Effector CD4-positive, alpha-beta T cell (primary cell): ENCODE measurements at regions not wholly inside any gene's neighbourhood (a gene's known extent, or its start where the extent isn't known, plus 50 kb on each side); places are given as distances from the start of the nearest gene placed in this dataset.
"Not testable (repeated sequence)": the region's sequence is repeated elsewhere in the genome, so short reads cannot be mapped to it uniquely, and the experiment has no call there.

ENCODE experiments used
- DNase-seq: peaks from one replicate; pipeline ENCODE4 v3.0.0-alpha.2; 2020

DNA sequence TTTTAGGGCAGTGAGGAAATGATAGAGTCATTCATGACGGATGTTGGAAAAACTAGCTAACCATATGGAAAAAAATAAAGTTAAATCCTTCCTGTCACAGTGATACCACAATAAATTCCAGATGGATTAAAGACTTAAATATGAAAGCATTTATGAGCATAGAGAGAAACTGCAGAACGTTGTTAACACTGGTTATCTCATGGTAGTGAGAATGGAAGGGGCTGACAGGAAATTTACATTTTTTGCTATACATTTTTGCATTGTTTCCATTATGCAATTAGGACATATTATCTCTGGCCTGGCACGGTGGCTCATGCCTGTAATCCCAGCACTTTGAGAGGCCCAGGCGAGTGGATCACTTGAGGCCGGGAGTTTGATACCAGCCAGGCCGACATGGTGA lies 130.5 kb upstream of the VOPP1 start:
- not testable (repeated sequence) for DNase-seq

DNA sequence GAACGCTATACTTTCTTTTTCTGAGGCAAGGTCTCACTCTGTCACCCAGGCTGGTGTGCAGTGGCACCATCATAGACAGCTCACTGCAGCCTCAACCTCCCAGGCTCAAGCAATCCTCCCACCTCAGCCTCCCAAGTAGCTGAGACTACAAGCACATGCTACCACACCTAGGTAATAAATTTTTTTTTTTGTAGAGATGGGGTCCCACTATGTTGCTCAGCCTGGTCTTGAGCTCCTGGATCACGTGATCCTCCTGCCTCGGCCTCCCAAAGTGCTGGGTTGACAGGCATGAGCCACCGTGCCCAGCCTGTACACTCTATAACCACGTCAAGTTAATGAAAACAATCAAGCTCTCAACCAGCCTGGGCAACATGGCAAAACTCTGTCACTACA lies 127.1 kb upstream of the VOPP1 start:
- not testable (repeated sequence) for DNase-seq

DNA sequence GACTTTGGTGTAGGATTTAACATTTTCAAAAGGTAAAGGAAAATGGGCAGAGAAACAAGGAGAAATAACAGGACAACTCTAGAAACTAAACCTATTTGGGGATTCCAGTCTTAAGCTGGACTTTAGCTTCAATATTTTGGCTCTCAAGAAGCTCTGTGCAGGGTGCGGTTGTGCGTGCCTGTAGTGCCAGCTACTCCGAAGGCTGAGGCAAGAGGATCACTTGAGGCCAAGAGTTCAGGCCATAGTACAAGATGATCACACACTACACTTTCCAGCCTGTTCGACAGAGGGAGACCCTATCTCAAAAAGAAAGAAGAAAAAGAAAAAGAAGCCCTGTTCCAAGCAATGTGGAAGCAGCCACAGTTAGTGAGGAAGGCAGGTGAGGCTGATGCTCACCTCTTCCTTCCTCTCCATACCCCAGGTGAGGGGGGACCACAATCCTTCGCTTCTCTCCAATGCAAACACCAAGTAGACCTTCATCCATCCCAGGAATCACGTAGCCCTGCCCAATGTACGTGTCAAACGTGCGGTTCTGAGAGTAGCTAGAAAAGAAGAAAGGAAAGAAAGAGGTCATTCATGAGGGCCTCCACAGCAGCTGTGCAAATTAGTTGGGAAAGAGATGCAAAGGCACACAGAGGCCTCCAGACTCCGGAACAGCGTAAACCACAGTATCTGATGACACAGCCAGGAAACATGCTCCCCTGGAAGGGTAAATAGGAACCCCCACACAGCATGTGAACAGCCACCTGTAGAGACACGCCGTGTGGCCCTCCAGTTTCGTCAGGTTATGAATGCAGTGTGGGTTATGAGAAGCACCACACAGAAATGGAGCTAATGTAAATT lies 126.5 kb upstream of the VOPP1 start:
- DNase-seq = not testable (repeated sequence)

DNA sequence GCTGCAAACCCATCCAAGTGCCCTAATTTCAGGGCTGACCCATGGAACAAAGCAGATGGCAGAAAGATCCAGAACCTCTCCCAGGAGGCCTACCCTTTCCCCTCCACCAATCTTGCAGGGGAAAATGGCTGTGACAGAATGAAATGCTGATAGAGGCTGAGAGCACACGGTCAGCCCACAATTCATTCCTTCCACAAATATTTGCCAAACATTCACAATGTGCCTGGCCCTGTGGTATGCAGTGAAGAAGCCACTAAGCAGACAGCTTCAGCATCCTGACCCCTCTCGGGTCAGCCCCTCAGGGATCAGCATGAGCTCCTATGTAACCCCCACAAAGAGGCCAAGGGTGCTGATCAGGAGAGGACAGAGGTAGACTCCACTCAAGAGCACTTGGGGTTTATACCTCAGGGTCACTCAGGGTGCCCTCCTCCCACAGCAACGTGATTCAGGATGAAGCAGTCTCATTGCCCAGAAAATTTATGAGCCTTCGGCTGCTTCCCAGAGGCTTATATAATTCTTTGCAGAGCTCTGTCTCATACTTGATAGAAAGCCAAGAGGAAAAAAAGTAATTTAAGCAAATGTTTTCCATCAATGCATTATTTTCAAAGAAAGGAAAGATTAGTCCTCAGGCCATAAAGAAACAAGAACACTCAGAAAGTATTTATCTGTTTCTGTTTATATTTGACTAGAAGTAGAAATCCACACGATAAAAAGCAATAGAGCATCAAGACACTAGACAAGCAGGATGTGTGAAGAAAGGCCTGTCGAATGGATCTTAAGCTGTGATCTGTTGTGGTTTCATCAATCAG lies 123.8 kb upstream of the VOPP1 start:
- DNase-seq = not testable (repeated sequence)

DNA sequence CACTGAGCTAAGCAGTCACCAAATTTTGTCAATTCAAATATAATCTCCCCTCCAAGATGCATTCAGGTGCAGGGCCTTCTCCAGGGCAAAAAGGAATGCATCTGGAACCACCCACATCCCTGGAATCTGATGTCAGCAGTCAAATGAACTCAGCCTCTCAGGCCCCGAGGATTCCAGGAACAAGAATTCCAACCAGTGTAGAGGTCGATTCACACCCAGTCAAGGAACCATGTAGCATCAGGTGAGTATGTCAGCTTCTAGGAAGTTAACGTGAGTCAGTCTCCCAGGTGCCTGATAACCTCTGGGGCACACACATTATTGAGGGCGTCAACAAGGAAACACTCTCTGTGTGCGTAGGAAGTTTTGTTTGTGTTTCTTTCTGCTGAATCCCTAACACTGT lies 122.2 kb upstream of the VOPP1 start:
- DNase-seq = not testable (repeated sequence)

DNA sequence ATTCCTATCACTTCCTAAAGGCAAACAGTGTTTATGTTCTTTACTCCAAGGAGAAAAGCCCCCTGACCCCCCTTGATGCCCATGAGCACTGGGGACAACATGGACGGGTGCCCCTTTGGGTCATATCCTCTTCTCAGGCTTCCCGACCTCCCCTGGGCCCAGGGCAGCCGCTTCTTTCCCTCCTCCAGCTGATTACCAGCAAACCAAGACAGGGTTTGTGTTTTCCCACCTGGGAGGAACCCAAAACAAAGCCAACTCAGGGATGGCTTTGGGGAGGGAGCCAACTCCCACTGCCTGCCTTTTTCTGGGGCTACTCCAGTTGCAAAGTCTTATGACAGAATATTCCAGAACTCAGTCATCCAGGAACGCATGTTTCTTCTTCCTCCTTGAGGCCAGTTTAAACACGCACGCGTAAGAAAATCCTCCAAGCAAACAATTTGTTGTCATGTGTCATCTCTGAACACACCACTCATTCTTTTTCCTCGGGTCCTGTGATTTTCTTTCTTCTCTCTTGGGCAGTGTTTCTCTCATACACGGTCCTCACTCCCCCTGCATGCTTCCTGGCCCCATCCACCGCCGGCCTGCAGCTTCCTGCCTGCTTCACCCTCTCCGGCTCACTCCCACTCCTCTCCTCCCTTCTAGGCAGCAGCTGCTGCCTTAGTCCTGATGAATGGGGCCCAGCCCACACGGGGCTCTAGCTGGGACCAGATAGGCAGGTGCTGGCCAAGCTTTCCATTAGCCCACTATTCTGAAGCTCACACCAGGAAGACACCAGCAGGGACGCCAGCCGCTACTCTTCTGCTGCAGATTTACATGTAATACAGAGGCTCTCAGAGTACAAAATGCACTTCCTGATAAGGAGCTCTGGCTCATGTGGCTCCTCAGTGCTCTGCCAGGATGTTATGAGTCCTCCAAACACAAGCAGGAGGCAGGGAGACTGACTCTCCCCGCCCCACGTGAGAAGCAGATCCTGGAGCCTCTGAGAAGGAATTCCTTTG lies 116.7 kb upstream of the VOPP1 start:
- not testable (repeated sequence) for DNase-seq

DNA sequence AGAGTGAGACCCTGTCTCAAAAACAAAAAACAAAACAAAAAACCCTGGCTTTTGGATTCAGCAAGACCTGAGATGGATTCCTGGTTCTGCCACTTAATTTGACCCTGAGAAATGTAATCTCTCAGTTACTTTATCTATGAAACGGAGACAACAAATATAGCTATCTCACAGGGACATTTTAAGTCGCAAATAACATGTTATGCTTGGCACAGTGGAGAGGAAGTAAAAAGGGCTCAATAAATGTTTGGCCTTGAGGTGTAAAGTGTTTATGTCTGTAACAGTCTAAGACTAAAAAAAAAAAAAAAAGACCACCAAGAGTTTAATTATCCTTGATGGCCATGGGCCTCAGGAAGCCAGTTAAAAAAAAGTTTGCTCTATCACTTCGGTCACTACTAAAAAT lies 116.0 kb upstream of the VOPP1 start:
- not testable (repeated sequence) for DNase-seq

DNA sequence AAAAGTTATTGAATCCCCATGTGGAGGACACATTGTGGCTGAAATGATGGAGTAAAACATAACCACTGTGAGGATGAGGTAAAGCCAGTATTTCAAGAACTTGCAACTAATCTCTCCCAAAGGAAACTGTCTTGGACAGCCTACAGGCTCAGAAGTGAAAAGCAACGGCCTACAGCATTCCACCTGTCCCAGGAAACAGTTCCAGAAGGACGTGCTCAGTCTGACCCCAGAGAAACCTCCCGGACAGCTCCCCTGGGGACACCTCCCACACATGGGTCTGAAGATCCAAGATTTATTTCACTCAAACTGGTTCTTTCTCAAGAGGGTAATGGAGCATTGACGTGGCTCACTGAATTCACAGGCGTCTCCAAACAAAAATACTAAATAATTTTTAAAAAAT lies 115.0 kb upstream of the VOPP1 start:
- DNase-seq = not testable (repeated sequence)

DNA sequence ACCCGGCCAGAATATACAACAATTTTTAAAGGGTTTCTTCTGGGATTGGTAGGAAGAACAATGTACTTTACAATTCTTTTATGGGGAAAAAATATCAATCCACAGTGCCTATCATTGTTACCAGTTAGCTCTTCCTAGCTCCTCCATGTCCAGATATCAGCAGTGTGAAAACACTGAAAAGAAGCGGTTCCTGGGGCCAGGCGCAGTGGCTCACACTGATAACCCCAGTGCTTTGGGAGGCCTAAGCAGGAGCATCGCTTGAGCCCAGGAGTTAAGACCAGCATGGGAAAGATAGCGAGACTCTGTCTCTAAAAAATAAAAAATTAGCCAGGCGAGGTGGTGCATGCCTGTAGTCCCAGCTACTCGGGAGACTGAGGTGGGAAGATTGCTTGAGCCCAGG lies 114.5 kb upstream of the VOPP1 start:
- DNase-seq = not testable (repeated sequence)

DNA sequence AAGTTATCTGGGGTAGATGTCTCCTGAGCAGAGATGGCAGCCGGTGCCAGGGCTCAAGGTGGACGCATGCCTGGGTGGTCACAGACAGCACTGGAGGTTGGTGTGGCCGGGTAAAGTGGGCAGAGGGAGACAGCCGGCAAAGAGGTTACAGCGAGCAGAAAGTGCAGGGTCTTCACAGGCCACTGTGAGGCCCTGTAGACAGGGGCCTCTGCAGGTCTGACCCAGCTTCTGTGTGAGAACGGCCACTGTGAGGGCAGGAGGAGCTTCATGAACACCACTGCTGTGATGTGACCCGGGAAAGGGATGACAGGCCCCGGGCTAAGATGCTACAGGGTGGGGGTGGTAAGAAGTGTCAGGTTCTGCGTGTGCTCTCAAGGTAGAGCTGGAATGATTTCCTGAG lies 111.2 kb upstream of the VOPP1 start:
- DNase-seq = not testable (repeated sequence)

DNA sequence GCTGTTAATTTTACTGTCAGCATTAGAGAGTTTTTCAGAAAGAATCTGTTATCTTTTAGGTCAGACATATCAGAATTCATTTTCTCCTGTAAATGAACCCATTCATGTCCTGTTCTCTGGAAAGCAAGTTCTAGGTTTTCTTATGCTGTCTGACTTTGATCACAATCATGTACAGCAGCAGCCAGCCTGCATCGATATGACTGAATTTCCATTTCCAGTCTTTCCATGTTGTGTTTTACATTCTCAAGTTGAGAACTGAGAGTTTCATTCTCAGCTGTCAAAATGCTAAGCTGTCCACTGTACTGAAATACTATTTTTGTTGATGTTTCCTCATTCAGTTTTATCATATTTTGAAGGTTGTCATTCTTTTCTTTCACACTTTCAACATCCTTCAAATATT lies 103.3 kb upstream of the VOPP1 start:
- not testable (repeated sequence) for DNase-seq

DNA sequence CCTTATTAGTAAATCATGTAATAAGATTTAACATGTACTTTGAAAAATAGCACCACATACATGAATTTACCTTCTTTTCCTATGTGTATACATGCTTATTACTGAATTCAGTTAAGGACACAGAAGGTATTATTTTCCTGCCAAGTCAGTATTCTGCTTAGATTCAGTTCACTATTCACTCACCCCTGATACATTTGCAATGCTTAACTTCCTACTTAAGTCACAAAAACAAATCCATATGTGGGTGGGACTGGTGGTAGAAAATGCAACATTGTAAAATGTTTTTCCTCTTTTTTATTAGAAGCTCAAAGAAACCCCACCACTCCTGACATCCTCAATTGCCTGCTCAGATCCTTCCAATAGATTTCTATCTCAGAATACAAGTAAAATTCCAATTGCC lies 101.2 kb upstream of the VOPP1 start:
- DNase-seq = not testable (repeated sequence)

DNA sequence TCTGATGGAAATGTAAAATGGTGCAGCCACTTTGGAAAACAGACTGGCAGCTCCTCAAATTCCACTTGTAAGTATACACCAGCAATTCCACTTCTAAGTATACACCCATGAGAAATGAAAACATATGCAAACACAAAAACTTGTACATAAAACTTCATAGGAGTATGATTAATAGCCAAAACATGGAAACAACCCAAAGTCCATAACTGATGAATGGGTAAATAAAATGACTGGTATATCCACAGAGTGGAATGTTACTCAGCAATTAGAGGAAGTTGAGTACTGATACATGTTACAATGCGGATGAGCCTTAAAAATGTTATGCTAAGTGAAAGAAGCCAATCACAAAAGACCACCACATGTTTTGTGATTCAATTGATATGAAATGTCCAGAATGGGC lies 99.8 kb upstream of the VOPP1 start:
- not testable (repeated sequence) for DNase-seq

DNA sequence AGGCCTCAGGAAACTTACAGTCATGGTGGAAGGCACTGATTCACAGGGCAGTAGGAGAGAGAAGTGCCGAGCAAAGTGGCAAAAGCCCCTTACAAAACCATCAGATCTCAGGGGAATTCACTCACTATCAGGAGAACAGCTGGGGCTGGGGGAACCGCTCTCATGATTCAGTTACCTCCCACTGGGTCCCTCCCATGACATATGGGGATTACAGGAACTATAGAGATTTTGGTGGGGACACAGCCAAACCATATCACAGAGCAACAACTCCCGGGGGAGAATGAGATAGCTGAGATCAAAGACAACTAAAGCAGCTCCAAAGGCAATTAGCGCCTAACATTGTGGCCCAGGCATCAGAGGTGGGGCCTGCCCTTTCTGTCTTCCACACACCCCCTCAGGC lies 85.4 kb upstream of the VOPP1 start:
- no peak for DNase-seq

DNA sequence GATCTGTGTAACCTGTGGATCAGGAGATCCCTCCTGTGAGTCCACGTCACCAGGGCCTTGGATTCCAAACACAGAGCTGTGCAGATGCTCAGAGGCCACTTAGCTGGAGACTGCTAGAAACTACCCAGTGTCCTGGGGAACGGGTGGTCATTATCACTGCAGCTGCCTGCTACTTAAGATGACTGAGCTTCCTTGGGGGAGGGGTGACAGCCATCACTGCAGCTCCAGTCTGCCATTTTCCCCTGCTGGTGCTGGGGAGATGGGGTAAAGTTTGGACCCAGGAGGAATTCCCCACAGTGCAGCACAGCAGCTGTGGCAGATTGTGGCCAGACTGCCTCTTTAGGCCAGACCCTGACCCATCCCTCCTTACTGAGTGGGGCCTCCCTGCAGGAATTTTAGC lies 78.8 kb upstream of the VOPP1 start:
- no peak for DNase-seq

DNA sequence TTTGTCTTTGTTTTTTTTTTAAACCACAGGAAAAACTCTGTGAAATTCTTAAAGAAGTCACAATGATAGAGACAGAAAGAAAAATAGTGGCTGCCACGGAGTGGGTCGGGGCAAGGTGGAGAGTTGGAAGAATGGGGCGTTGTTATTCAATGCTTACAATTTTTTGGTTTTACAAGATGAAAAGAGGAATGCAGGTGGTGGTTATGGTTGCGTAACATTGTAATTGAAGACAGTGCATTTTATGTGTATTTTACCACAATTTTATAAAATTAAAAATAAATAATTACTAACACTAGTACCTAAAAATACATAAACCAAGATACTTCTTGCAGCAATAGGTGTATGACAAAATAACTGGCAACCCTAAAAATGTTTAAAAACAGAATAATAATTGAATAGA lies 76.9 kb upstream of the VOPP1 start:
- no peak for DNase-seq

DNA sequence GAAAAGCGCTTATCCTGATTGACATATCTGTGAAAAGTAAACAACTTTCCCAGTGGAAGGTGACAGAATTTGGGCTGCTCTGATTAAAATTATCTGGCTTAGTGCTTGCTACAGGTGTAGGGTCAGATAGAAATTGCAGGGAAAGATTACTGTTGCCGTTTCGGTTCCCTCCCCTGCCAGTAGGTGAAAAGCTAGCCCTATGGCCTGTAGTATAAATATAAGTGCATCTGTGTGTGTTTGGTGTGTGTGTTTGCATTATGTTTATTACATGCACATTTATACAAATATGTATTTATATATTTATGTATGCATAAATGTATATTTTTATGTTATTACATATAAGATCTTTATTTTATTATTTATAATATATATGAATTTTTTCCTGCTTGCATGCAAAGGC lies 72.3 kb upstream of the VOPP1 start:
- DNase-seq = no peak

DNA sequence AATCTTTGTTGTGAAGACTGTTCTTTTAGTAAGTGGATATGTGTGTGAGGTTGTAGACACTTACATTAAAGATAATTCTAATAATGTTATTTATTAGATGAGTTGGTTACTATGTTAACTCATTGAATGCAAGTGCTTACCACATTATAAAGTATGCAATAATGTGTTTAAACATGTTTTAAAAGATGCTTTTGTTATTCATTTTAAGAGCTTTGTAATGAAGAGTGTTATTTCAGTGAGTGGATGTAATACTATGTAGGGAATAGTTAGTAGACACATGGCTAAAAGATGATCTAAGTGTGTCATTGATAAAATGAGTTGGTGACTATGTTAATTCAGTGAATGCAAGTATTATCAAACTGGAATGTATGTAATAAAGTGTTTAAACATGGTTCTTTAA lies 70.0 kb upstream of the VOPP1 start:
- DNase-seq = no peak

DNA sequence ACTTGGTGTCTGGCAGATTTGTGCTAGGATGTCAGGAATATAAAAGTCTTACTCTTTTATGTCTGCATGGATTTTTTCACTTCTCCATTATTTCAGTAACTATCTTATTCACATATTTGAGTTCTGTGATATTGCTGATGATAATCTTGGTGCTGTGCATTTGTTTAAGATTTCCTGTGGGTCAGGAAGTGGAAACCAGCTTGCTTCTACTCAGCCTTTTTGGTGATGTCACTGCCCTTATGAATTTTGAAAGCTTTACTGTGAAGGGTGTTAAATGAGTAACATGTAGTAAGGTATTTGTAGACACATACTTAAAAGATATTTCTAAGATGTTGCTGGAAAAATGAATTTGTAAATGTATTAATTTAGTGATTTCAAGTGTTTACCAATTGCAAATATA lies 69.5 kb upstream of the VOPP1 start:
- DNase-seq = no peak

DNA sequence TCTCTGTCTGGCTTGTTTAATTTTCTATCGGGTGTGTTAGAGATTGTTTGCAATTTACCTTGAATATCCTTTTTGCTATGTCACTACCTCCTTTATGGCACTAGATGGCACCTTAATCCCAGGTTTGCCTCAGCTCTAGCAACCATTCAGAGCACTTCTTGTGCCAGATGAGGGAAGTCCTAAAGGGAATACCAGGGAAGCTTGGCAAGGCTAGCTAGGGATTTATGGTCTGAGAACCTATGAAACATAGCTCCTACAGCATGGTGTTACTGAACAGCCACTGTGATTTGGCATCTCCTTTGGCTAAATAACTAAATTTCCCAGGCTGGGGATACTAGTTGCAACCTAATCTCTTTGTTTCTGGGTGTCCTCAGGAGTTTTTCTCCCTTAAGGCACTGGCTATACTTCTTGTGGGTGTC lies 69.0 kb upstream of the VOPP1 start:
- peak; percentile 13 for DNase-seq

DNA sequence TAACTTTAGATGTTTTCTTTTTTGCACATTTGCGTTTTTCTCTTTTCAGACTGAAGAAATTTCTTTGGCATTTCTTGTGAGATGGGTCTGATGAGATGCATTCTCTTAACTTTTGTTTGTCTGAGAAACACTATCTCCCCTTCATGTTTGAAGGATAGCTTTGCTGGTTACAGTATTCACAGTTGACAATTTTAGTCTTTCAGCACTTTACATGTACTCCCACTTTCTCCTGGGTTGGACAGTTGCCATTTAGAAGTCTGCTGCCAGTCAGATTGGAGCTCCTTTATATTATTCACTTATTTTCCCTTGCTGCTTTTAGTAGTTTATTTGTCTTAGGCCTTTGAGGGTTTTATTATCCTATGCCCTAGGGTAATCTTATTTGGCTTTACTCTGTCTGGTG lies 67.3 kb upstream of the VOPP1 start:
- DNase-seq = no peak

DNA sequence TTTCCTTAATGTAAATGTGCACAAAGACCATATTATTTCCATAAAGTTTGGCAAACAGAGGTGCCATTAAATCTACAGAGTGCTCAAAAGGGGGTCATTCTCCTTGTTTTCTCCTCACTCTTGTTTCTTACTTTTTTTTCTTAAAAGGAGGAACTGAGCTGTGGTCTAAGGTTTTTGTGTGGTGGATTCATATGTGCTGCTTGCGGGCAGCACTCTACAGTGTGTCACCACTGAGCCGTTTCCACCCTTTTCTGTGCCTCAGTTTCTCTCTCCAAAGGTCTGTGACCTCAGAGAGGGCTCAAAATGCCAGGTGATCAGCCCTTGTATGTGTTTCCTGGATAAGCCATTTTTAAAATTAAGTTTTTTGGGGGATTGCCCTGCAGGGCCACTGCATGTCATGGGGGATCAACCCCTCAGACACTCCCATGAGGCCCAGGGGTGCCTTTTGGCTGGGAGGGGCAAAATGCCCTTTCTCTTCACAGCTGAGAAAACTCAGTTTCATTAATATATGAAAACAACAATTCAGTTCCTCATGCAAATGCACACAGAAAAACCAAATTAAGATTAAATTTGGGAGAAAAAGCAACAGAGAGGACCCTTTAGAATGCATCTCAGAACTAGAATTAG lies 56.9 kb upstream of the VOPP1 start:
- no peak for DNase-seq
